ENCODE measurements at regions not wholly inside any gene's neighbourhood (a gene's known extent, or its start where the extent isn't known, plus 50 kb on each side); places are given as distances from the start of the nearest gene placed in this dataset.

DNA sequence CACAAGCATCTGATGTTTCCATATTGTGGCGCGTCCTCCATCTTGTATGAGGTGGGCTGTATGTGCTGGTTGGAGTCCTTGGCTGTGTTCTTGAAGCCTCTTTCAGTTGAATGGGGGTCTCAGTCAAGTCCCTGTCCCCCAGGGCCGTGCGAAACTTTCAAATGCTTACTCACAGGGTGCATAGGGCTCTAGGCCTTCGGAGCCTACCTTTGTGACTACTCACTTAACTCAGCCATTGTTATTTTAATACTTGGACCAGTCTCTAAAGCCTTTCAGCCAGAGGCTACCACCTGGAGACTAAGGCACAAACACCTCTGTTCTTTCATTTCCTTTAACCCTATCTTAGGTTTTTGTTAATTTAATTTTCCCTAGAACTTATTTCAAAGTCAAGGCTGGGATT is 785.9 kb downstream of the GATA3 start:
- FAIRE-seq = no peak
- Histone ChIP-seq H3K36me3 (ENCODE audit: control insufficient read depth in 2 of 2, extremely low read depth in 1 of 2, insufficient read depth in 2 of 2, low read length in 2 of 2) (no peaks in the 10 kb centered on the region), H3K4me3 (replicated peaks in 1 of 3; ENCODE audit: insufficient read depth in 1 of 3, low read depth in 1 of 3, low read length in 3 of 3) (no peak overlapping the region), H3K27ac (ENCODE audit: insufficient read depth, low read depth, low read length) (no peak overlapping the region), H3K27me3 (ENCODE audit: control insufficient read depth in 2 of 2, insufficient read depth in 2 of 2, low read length in 2 of 2) (no peaks in the 10 kb centered on the region), H3K9ac (replicated peaks; ENCODE audit: extremely low read depth, insufficient read depth, low read length) (no peak overlapping the region), H3K4me1 (ENCODE audit: control insufficient read depth, extremely low read depth, insufficient read depth, low read length) (no peaks in the 10 kb centered on the region), H3K4me2 (ENCODE audit: insufficient read depth, low read length) (no peak overlapping the region), H4K20me1 (replicated peaks; ENCODE audit: control insufficient read depth, extremely low read depth, insufficient read depth, low read length) (no peaks in the 10 kb centered on the region), H3K9me1 (replicated peaks; ENCODE audit: control insufficient read depth, extremely low read depth, insufficient read depth, low read length) (no peaks in the 10 kb centered on the region), H3K9me3 (replicated peaks; ENCODE audit: control insufficient read depth, insufficient read depth, low read length) (no peaks in the 10 kb centered on the region), H3K79me2 (ENCODE audit: control insufficient read depth, insufficient read depth, low read length) (no peaks in the 10 kb centered on the region), H2AFZ (ENCODE audit: low read depth, low read length) (no peak overlapping the region)
- intact Hi-C loops (cut with micrococcal nuclease) (no loop called here), dilution Hi-C loops (cut with MboI; ENCODE audit: extremely low pct_ligation_motif_present, low sequenced_read_pairs) (no loop called here)
- DNase-seq (ENCODE audit: low read depth, low spot score) = no peak
- BruUV-seq (replicated peaks) = no TSS peak
- ChIA-PET CTCF (no interaction called here), POLR2A (no interaction called here)
- TF ChIP-seq EZH2 (IDR thresholded peaks at IDR 0.05; ENCODE audit: borderline replicate concordance, low read depth, low read length, severe bottlenecking) = no peak
- no peak for TF ChIP-seq POLR2AphosphoS5 (IDR thresholded peaks at IDR 0.05; ENCODE audit: insufficient read depth, low read depth, low read length)
- TF ChIP-seq GATA2 (IDR thresholded peaks at IDR 0.05; ENCODE audit: insufficient read depth, insufficient read length, low read depth, low read length) = no peak
- TF ChIP-seq, protein P1, sequence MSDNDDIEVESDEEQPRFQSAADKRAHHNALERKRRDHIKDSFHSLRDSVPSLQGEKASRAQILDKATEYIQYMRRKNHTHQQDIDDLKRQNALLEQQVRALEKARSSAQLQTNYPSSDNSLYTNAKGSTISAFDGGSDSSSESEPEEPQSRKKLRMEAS (IDR thresholded peaks at IDR 0.05; ENCODE audit: insufficient read depth, insufficient read length) = no peak
- no peak for TF ChIP-seq FOS (IDR thresholded peaks at IDR 0.05; ENCODE audit: borderline replicate concordance, insufficient read depth, low read length)

DNA sequence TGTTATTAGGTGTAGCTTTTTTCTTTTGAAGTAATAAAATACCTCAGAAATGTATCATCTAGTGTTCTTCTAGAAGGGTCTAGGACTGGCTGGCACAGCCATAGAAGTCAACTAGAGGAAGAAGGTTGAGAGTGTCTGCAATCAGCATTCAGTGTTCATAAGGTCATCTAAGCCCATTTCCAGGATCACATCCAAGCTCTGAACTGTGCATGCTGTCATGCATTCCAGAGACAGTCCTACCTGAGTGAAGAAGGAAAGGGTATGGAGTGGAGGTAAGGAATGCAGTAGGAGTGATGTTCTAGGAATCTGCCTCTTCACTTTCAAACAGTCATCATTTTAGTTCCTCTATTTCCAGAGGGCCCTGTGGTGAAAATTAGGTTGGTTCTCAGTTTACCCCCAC is 789.7 kb downstream of the GATA3 start:
- no peaks in the 10 kb centered on the region for H3K9me3 ChIP-seq (replicated peaks; ENCODE audit: control insufficient read depth, insufficient read depth, low read length)
- H4K20me1 ChIP-seq (replicated peaks; ENCODE audit: control insufficient read depth, extremely low read depth, insufficient read depth, low read length) = no peaks in the 10 kb centered on the region
- no peaks in the 10 kb centered on the region for H3K36me3 ChIP-seq (ENCODE audit: control insufficient read depth in 2 of 2, extremely low read depth in 1 of 2, insufficient read depth in 2 of 2, low read length in 2 of 2)
- no peaks in the 10 kb centered on the region for H3K79me2 ChIP-seq (ENCODE audit: control insufficient read depth, insufficient read depth, low read length)
- H3K9me1 ChIP-seq (replicated peaks; ENCODE audit: control insufficient read depth, extremely low read depth, insufficient read depth, low read length) = no peaks in the 10 kb centered on the region
- dilution Hi-C loops (cut with MboI; ENCODE audit: extremely low pct_ligation_motif_present, low sequenced_read_pairs) (no loop called here), intact Hi-C loops (cut with micrococcal nuclease) (no loop called here)
- H3K27ac ChIP-seq (ENCODE audit: insufficient read depth, low read depth, low read length) = no peak overlapping the region
- no peak for DNase-seq (ENCODE audit: low read depth, low spot score)
- H3K4me3 ChIP-seq (replicated peaks in 1 of 3; ENCODE audit: insufficient read depth in 1 of 3, low read depth in 1 of 3, low read length in 3 of 3) = no peak overlapping the region
- H3K4me1 ChIP-seq (ENCODE audit: control insufficient read depth, extremely low read depth, insufficient read depth, low read length) = no peaks in the 10 kb centered on the region
- no peak overlapping the region for H3K4me2 ChIP-seq (ENCODE audit: insufficient read depth, low read length)
- no peak overlapping the region for H3K9ac ChIP-seq (replicated peaks; ENCODE audit: extremely low read depth, insufficient read depth, low read length)
- POLR2A ChIA-PET = no interaction called here
- no TSS peak for BruUV-seq (replicated peaks)
- no peak for FAIRE-seq
- TF ChIP-seq GATA2 (IDR thresholded peaks at IDR 0.05; ENCODE audit: insufficient read depth, insufficient read length, low read depth, low read length) = no peak
- TF ChIP-seq POLR2AphosphoS5 (IDR thresholded peaks at IDR 0.05; ENCODE audit: insufficient read depth, low read depth, low read length) = no peak
- TF ChIP-seq FOS (IDR thresholded peaks at IDR 0.05; ENCODE audit: borderline replicate concordance, insufficient read depth, low read length) = no peak
- TF ChIP-seq, protein P1 (IDR thresholded peaks at IDR 0.05; ENCODE audit: insufficient read depth, insufficient read length) = no peak
- CTCF ChIA-PET = no interaction called here
- H2AFZ ChIP-seq (ENCODE audit: low read depth, low read length) = no peak overlapping the region
- H3K27me3 ChIP-seq (ENCODE audit: control insufficient read depth in 2 of 2, insufficient read depth in 2 of 2, low read length in 2 of 2) = no peaks in the 10 kb centered on the region

Data from endothelial cell of umbilical vein (primary cell).